ENCODE measurements at regions not wholly inside any gene's neighbourhood (a gene's known extent, or its start where the extent isn't known, plus 50 kb on each side); places are given as distances from the start of the nearest gene placed in this dataset.

GRCh38 chr4:96677499-96677898 lies 837.6 kb downstream of the PDHA2 start:
- DNase-seq = no peak

- no peak for DNase-seq
These were observed 841.3 kb downstream of the PDHA2 start for GRCh38 chr4:96681218-96681617.

GRCh38 chr4:96685691-96686090 lies 845.8 kb downstream of the PDHA2 start:
- DNase-seq = no peak

- DNase-seq = no peak
These were observed 851.6 kb downstream of the PDHA2 start for GRCh38 chr4:96691521-96691920.

- no peak for DNase-seq
These were observed 858.9 kb downstream of the PDHA2 start for GRCh38 chr4:96698831-96699230.

GRCh38 chr4:96703265-96703664 lies 863.4 kb downstream of the PDHA2 start:
- no peak for DNase-seq

- no peak for DNase-seq
These were observed 868.9 kb downstream of the PDHA2 start for GRCh38 chr4:96708766-96709165.

GRCh38 chr4:96713271-96713850 lies 873.5 kb downstream of the PDHA2 start:
- peak in 1 of 3 donors; percentile 9 for DNase-seq

GRCh38 chr4:96729641-96730040 lies 889.7 kb downstream of the PDHA2 start:
- DNase-seq = no peak

GRCh38 chr4:96730432-96730831 lies 890.5 kb downstream of the PDHA2 start:
- no peak for DNase-seq

GRCh38 chr4:96736352-96736889 lies 896.5 kb downstream of the PDHA2 start:
- DNase-seq = peak in 1 of 3 donors; percentile 13

GRCh38 chr4:96739101-96739500 lies 899.2 kb downstream of the PDHA2 start:
- DNase-seq = no peak

GRCh38 chr4:96742332-96743014 lies 902.6 kb downstream of the PDHA2 start:
- no peak for DNase-seq

- no peak for DNase-seq
These were observed 904.8 kb downstream of the PDHA2 start for GRCh38 chr4:96744676-96745075.

- DNase-seq = no peak
These were observed 913.3 kb downstream of the PDHA2 start for GRCh38 chr4:96753216-96753615.

GRCh38 chr4:96755569-96756484 lies 915.9 kb downstream of the PDHA2 start:
- DNase-seq = no peak

GRCh38 chr4:96756584-96756983 lies 916.7 kb downstream of the PDHA2 start:
- DNase-seq = no peak

GRCh38 chr4:96763546-96763945 lies 923.7 kb downstream of the PDHA2 start:
- DNase-seq = no peak

GRCh38 chr4:96766359-96766758 lies 926.5 kb downstream of the PDHA2 start:
- no peak for DNase-seq

GRCh38 chr4:96767815-96768480 lies 928.1 kb downstream of the PDHA2 start:
- DNase-seq = no peak

GRCh38 chr4:96775501-96775900 lies 935.6 kb downstream of the PDHA2 start:
- DNase-seq = no peak

Measured in muscle of back (tissue), 3 donors.